Keratinocyte (primary cell): ENCODE measurements at regions not wholly inside any gene's neighbourhood (a gene's known extent, or its start where the extent isn't known, plus 50 kb on each side); places are given as distances from the start of the nearest gene placed in this dataset.

Experiments used
- DNase-seq: peaks from one replicate; pipeline ENCODE4 v3.0.0-alpha.2; 2011; ENCODE audit warnings: low read depth, missing footprints, low spot score
- FAIRE-seq: peaks from 2 replicates; lab custom pipeline; 2011; peaks lifted over from hg19 to GRCh38; lab: Jason Lieb, UNC
- H2AFZ ChIP-seq: 2 replicates; pipeline ENCODE4 v1.6.0; 2012; ENCODE audit warnings: low read length, control low read depth, inconsistent platforms; ENCODE audit not compliant: control insufficient read depth
- H3K27ac ChIP-seq: 2 replicates; pipeline ENCODE4 v1.5.1; 2011; ENCODE audit warnings: low read length; ENCODE audit not compliant: control insufficient read depth, insufficient read depth
- H3K27me3 ChIP-seq: 3 replicates; pipeline ENCODE4 v1.6.0; 2011; ENCODE audit warnings: low read length; ENCODE audit not compliant: control insufficient read depth, insufficient read depth; ENCODE audit errors: extremely low read depth
- H3K36me3 ChIP-seq, 2 experiments: 2 replicates in 1 of 2; 3 replicates in 1 of 2; pipeline ENCODE4 v1.5.1; 2011; ENCODE audit warnings: low read length in 2 of 2, mild to moderate bottlenecking in 1 of 2; ENCODE audit not compliant: control insufficient read depth in 2 of 2, insufficient read depth in 2 of 2; ENCODE audit errors: extremely low read depth in 1 of 2
- H3K4me1 ChIP-seq: 3 replicates; pipeline ENCODE4 v1.5.1; 2011; ENCODE audit warnings: low read length; ENCODE audit not compliant: control insufficient read depth, insufficient read depth; ENCODE audit errors: extremely low read depth
- H3K4me2 ChIP-seq: 3 replicates; pipeline ENCODE4 v1.6.0; 2011; ENCODE audit warnings: low read depth, low read length; ENCODE audit not compliant: control insufficient read depth, insufficient read depth; ENCODE audit errors: extremely low read depth
- H3K4me3 ChIP-seq, 3 experiments: fragments of 200-600 bp in 1 of 3; sonication (generic) in 1 of 3; 2 replicates in 2 of 3; 3 replicates in 1 of 3; pipeline ENCODE4 v1.5.1; 2011 to 2016; ENCODE audit warnings: low read length in 3 of 3, mild to moderate bottlenecking in 3 of 3, control low read depth in 2 of 3, inconsistent platforms in 1 of 3, low read depth in 1 of 3, mixed read lengths in 1 of 3, mixed run types in 1 of 3, moderate library complexity in 1 of 3; ENCODE audit not compliant: control insufficient read depth in 2 of 3, insufficient read depth in 2 of 3; ENCODE audit errors: extremely low read depth in 1 of 3
- H3K79me2 ChIP-seq: 2 replicates; pipeline ENCODE4 v1.6.0; 2012; ENCODE audit warnings: low read length; ENCODE audit not compliant: control insufficient read depth, insufficient read depth
- H3K9ac ChIP-seq: 3 replicates; pipeline ENCODE4 v1.6.0; 2011; ENCODE audit warnings: low read length; ENCODE audit not compliant: control insufficient read depth, insufficient read depth; ENCODE audit errors: extremely low read depth
- H3K9me1 ChIP-seq: 3 replicates; pipeline ENCODE4 v1.6.0; 2011; ENCODE audit warnings: low read length; ENCODE audit not compliant: control insufficient read depth, insufficient read depth; ENCODE audit errors: extremely low read depth
- H3K9me3 ChIP-seq: 2 replicates; pipeline ENCODE4 v1.5.1; 2012; ENCODE audit warnings: low read depth, low read length; ENCODE audit not compliant: control insufficient read depth
- H4K20me1 ChIP-seq: 3 replicates; pipeline ENCODE4 v1.6.0; 2011; ENCODE audit warnings: low read length; ENCODE audit not compliant: control insufficient read depth, insufficient read depth; ENCODE audit errors: extremely low read depth
- EZH2 ChIP-seq: IDR thresholded peaks from one replicate; pipeline ENCODE4 v1.6.1; 2012; ENCODE audit warnings: inconsistent platforms, mild to moderate bottlenecking, low read length, moderate library complexity
- dilution Hi-C: fragments of 300-500 bp; cut with MboI; formaldehyde crosslinking; loops from one replicate; pipeline ENCODE4 v1.7.0; 2020; ENCODE audit warnings: low sequenced_read_pairs; ENCODE audit not compliant: extremely low pct_ligation_motif_present
- TF ChIP-seq, protein P1 (sequence below), 3 experiments: IDR thresholded peaks in 1 of 3; conservative IDR thresholded peaks in 1 of 3; optimal IDR thresholded peaks in 1 of 3; 2 replicates in 2 of 3; 3 replicates in 1 of 3; pipeline versions ENCODE3 to v1.5.1; 2011; ENCODE audit warnings: low read length in 3 of 3, mild to moderate bottlenecking in 3 of 3, moderate library complexity in 2 of 3, control low read depth in 1 of 3, inconsistent platforms in 1 of 3; ENCODE audit not compliant: insufficient read depth in 2 of 3; ENCODE audit errors: extremely low read depth in 1 of 3

GRCh38 chr13:44263751-44264620 is 109.6 kb upstream of the SERP2 start:
- Histone ChIP-seq H2AFZ (no peak overlapping the region), H3K4me3 (no peak overlapping the region), H3K4me1 (peaks cover 24% of the 10 kb centered on the region), H3K9me1 (no peaks in the 10 kb centered on the region), H3K27ac (no peak overlapping the region), H3K79me2 (no peaks in the 10 kb centered on the region), H3K9me3 (no peaks in the 10 kb centered on the region), H3K36me3 (no peaks in the 10 kb centered on the region), H3K27me3 (no peaks in the 10 kb centered on the region), H4K20me1 (no peaks in the 10 kb centered on the region), H3K9ac (no peak overlapping the region), H3K4me2 (no peak overlapping the region)
- no peak for FAIRE-seq
- no peak for DNase-seq
- TF ChIP-seq, protein P1, sequence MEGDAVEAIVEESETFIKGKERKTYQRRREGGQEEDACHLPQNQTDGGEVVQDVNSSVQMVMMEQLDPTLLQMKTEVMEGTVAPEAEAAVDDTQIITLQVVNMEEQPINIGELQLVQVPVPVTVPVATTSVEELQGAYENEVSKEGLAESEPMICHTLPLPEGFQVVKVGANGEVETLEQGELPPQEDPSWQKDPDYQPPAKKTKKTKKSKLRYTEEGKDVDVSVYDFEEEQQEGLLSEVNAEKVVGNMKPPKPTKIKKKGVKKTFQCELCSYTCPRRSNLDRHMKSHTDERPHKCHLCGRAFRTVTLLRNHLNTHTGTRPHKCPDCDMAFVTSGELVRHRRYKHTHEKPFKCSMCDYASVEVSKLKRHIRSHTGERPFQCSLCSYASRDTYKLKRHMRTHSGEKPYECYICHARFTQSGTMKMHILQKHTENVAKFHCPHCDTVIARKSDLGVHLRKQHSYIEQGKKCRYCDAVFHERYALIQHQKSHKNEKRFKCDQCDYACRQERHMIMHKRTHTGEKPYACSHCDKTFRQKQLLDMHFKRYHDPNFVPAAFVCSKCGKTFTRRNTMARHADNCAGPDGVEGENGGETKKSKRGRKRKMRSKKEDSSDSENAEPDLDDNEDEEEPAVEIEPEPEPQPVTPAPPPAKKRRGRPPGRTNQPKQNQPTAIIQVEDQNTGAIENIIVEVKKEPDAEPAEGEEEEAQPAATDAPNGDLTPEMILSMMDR (optimal IDR thresholded peaks at IDR 0.05 in 1 of 3, IDR thresholded peaks at IDR 0.05 in 1 of 3, conservative IDR thresholded peaks at IDR 0.05 in 1 of 3; ENCODE audit: extremely low read depth in 1 of 3, insufficient read depth in 2 of 3, low read length in 3 of 3): no peak
- TF ChIP-seq EZH2: no peak
- dilution Hi-C loops: no loop called here

GRCh38 chr13:44266305-44266704 is 107.3 kb upstream of the SERP2 start:
- H3K36me3 ChIP-seq: no peaks in the 10 kb centered on the region
- H3K79me2 ChIP-seq: no peaks in the 10 kb centered on the region
- dilution Hi-C loops: no loop called here
- no peak overlapping the region for H3K4me3 ChIP-seq
- H2AFZ ChIP-seq: no peak overlapping the region
- no peaks in the 10 kb centered on the region for H3K9me1 ChIP-seq
- H3K27me3 ChIP-seq: no peaks in the 10 kb centered on the region
- H3K4me1 ChIP-seq: peaks cover 18% of the 10 kb centered on the region
- H3K9me3 ChIP-seq: no peaks in the 10 kb centered on the region
- no peak overlapping the region for H3K27ac ChIP-seq
- no peaks in the 10 kb centered on the region for H4K20me1 ChIP-seq
- FAIRE-seq: no peak
- H3K4me2 ChIP-seq: no peak overlapping the region
- DNase-seq: no peak
- TF ChIP-seq, protein P1 (optimal IDR thresholded peaks at IDR 0.05 in 1 of 3, IDR thresholded peaks at IDR 0.05 in 1 of 3, conservative IDR thresholded peaks at IDR 0.05 in 1 of 3; ENCODE audit: extremely low read depth in 1 of 3, insufficient read depth in 2 of 3, low read length in 3 of 3): peak in 1 of 3 experiments; percentile 19
- TF ChIP-seq EZH2: no peak
- no peak overlapping the region for H3K9ac ChIP-seq
